PC-9 (cell line): ENCODE measurements at regions not wholly inside any gene's neighbourhood (a gene's known extent, or its start where the extent isn't known, plus 50 kb on each side); places are given as distances from the start of the nearest gene placed in this dataset.

Experiments
- BruUV-seq: library from RNA; stranded (reverse); fragments of 400-500 nt; replicated peaks from 2 replicates; lab custom pipeline; 2021; lab: Mats Ljungman, UMichigan
- CTCF ChIA-PET: fragments of 300-600 bp; sonication (Branson Sonifier 250); formaldehyde crosslinking; loops from one replicate; lab custom pipeline; 2022; ENCODE audit warnings: antibody characterized with exemption; lab: Charles Lee
- POLR2A ChIA-PET: fragments of 300-600 bp; sonication (Branson Sonifier 250); formaldehyde crosslinking; loops from one replicate; lab custom pipeline; 2022; ENCODE audit warnings: antibody characterized with exemption; ENCODE audit not compliant: unreplicated experiment; lab: Charles Lee
- DNase-seq, 2 experiments: peaks; one replicate each; pipeline versions ENCODE4 v3.0.0 to v3.0.0-alpha.2; 2015 to 2022; ENCODE audit warnings: mixed read lengths in 1 of 2
- H2AFZ ChIP-seq: fragments of 200-600 bp; sonication (generic); 2 replicates; pipeline ENCODE4 v1.8.1; 2017; ENCODE audit warnings: antibody characterized with exemption
- H3F3A ChIP-seq: fragments of 200-600 bp; sonication (generic); 2 replicates; pipeline ENCODE4 v1.8.1; 2017; ENCODE audit warnings: antibody characterized with exemption, mild to moderate bottlenecking, low read depth; ENCODE audit not compliant: insufficient read depth
- H3K27ac ChIP-seq: fragments of 200-600 bp; sonication (generic); 2 replicates; pipeline ENCODE4 v1.6.1; 2016; ENCODE audit warnings: mixed run types
- H3K27me3 ChIP-seq: fragments of 200-600 bp; sonication (generic); 2 replicates; pipeline ENCODE4 v1.6.1; 2016; ENCODE audit warnings: low read depth, mixed run types; ENCODE audit not compliant: insufficient read depth
- H3K36me3 ChIP-seq: fragments of 200-600 bp; sonication (generic); 2 replicates; pipeline ENCODE4 v1.6.1; 2016; ENCODE audit warnings: low read depth, mixed run types
- H3K4me1 ChIP-seq: fragments of 200-600 bp; sonication (generic); replicated peaks from 2 replicates; pipeline ENCODE4 v1.6.1; 2016; ENCODE audit warnings: mixed run types; ENCODE audit not compliant: insufficient read depth
- H3K4me2 ChIP-seq: fragments of 200-600 bp; sonication (generic); 2 replicates; pipeline ENCODE4 v1.6.1; 2017; ENCODE audit warnings: mixed run types
- H3K4me3 ChIP-seq: fragments of 200-600 bp; sonication (generic); 2 replicates; pipeline ENCODE4 v1.6.1; 2016; ENCODE audit warnings: mixed run types
- H3K79me2 ChIP-seq: fragments of 200-600 bp; sonication (generic); 2 replicates; pipeline ENCODE4 v1.6.1; 2017; ENCODE audit warnings: low read depth, mixed run types
- H3K9me2 ChIP-seq: fragments of 200-600 bp; sonication (generic); 2 replicates; pipeline ENCODE4 v1.8.1; 2017; ENCODE audit warnings: mild to moderate bottlenecking; ENCODE audit not compliant: insufficient read depth
- H3K9me3 ChIP-seq: fragments of 200-600 bp; sonication (generic); 2 replicates; pipeline ENCODE4 v1.8.1; 2016; ENCODE audit warnings: low read depth; ENCODE audit not compliant: insufficient read depth
- H4K20me1 ChIP-seq: fragments of 200-600 bp; sonication (generic); 2 replicates; pipeline ENCODE4 v1.8.1; 2017; ENCODE audit not compliant: insufficient read depth
- CTCF ChIP-seq: fragments of 200-600 bp; sonication (generic); conservative IDR thresholded peaks from 2 replicates; pipeline ENCODE4 v1.6.1; 2017; ENCODE audit warnings: mixed run types, antibody characterized with exemption, mild to moderate bottlenecking, moderate library complexity
- EZH2 ChIP-seq: fragments of 200-600 bp; sonication (generic); IDR thresholded peaks from 2 replicates; pipeline ENCODE4 v1.8.0; 2017; ENCODE audit warnings: antibody characterized with exemption, low read depth
- intact Hi-C: fragments of 100-400 bp; cut with micrococcal nuclease; formaldehyde crosslinking; loops from one replicate; pipeline ENCODE4 v1.10.0; 2022; ENCODE audit not compliant: unreplicated experiment

- TF ChIP-seq CTCF (no peak), EZH2 (no peak)
- H3K9me3 ChIP-seq: no peaks in the 10 kb centered on the region
- CTCF ChIA-PET: no interaction called here
- no peak overlapping the region for H2AFZ ChIP-seq
- H3F3A ChIP-seq: no peaks in the 10 kb centered on the region
- no TSS peak for BruUV-seq
- no peaks in the 10 kb centered on the region for H3K27me3 ChIP-seq
- H3K36me3 ChIP-seq: no peaks in the 10 kb centered on the region
- no peak overlapping the region for H3K4me2 ChIP-seq
- POLR2A ChIA-PET: no interaction called here
- intact Hi-C loops: no loop called here
- H4K20me1 ChIP-seq: no peaks in the 10 kb centered on the region
- no peak overlapping the region for H3K27ac ChIP-seq
- no peaks in the 10 kb centered on the region for H3K9me2 ChIP-seq
- no peaks in the 10 kb centered on the region for H3K79me2 ChIP-seq
- H3K4me1 ChIP-seq: no peaks in the 10 kb centered on the region
- no peak overlapping the region for H3K4me3 ChIP-seq
- no peak for DNase-seq
Observed at GRCh38 chr12:115259968-115260747, 576.2 kb upstream of the TBX3 start.

GRCh38 chr12:115257791-115258190, 573.8 kb upstream of the TBX3 start:
- no peaks in the 10 kb centered on the region for H4K20me1 ChIP-seq
- H3K4me3 ChIP-seq: no peak overlapping the region
- no peaks in the 10 kb centered on the region for H3K9me2 ChIP-seq
- H3K4me2 ChIP-seq: no peak overlapping the region
- BruUV-seq: no TSS peak
- no peaks in the 10 kb centered on the region for H3K4me1 ChIP-seq
- H3K9me3 ChIP-seq: no peaks in the 10 kb centered on the region
- POLR2A ChIA-PET: no interaction called here
- no peak overlapping the region for H2AFZ ChIP-seq
- H3K36me3 ChIP-seq: no peaks in the 10 kb centered on the region
- no peaks in the 10 kb centered on the region for H3F3A ChIP-seq
- H3K79me2 ChIP-seq: no peaks in the 10 kb centered on the region
- no peak for DNase-seq
- no peak overlapping the region for H3K27ac ChIP-seq
- H3K27me3 ChIP-seq: no peaks in the 10 kb centered on the region
- CTCF ChIA-PET: no interaction called here
- intact Hi-C loops: no loop called here
- no peak for TF ChIP-seq EZH2
- no peak for TF ChIP-seq CTCF

- BruUV-seq: no TSS peak
- no peaks in the 10 kb centered on the region for H3K4me1 ChIP-seq
- no peaks in the 10 kb centered on the region for H3K9me2 ChIP-seq
- no peaks in the 10 kb centered on the region for H3K79me2 ChIP-seq
- DNase-seq: no peak
- no peak overlapping the region for H3K27ac ChIP-seq
- H3K4me2 ChIP-seq: no peak overlapping the region
- no peaks in the 10 kb centered on the region for H3F3A ChIP-seq
- H4K20me1 ChIP-seq: no peaks in the 10 kb centered on the region
- CTCF ChIA-PET: no interaction called here
- H3K36me3 ChIP-seq: no peaks in the 10 kb centered on the region
- TF ChIP-seq EZH2 (no peak), CTCF (no peak)
- no peak overlapping the region for H3K4me3 ChIP-seq
- H2AFZ ChIP-seq: no peak overlapping the region
- intact Hi-C loops: no loop called here
- no peaks in the 10 kb centered on the region for H3K27me3 ChIP-seq
- POLR2A ChIA-PET: no interaction called here
- H3K9me3 ChIP-seq: no peaks in the 10 kb centered on the region
Observed at GRCh38 chr12:115255962-115256361, 572.0 kb upstream of the TBX3 start.
